HL-60/S4 treated with phorbol 12-myristate 13-acetate at 8.2 ng/mL for 4 days and 3 days (cell line): ENCODE measurements at regions not wholly inside any gene's neighbourhood (a gene's known extent, or its start where the extent isn't known, plus 50 kb on each side); places are given as distances from the start of the nearest gene placed in this dataset.

Experiments
- in situ Hi-C: fragments of 300-500 bp; cut with MboI; formaldehyde crosslinking; loops from 2 replicates; pipeline ENCODE4 v1.15.0; 2022; ENCODE audit warnings: low sequenced_read_pairs

DNA sequence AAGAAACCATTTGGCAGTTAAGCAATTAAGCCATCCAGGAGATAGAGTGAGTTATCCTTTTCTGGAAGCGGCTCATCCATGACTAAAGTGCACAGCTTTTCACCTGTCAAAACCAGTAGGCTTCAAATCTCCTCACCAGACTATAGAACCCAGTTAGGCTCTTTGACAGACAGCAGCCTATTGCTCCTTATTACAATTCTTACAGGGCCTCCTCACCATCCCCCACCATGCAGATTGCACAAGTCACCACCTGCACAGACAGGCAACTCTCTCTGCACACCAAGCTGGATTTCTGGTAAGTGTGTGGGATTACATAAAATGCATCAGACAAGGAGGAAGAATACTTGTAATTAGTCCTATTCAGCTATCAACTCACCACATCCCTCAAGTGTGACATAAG lies 301.6 kb downstream of the SNX13 start:
- in situ Hi-C loops = no loop called here

DNA sequence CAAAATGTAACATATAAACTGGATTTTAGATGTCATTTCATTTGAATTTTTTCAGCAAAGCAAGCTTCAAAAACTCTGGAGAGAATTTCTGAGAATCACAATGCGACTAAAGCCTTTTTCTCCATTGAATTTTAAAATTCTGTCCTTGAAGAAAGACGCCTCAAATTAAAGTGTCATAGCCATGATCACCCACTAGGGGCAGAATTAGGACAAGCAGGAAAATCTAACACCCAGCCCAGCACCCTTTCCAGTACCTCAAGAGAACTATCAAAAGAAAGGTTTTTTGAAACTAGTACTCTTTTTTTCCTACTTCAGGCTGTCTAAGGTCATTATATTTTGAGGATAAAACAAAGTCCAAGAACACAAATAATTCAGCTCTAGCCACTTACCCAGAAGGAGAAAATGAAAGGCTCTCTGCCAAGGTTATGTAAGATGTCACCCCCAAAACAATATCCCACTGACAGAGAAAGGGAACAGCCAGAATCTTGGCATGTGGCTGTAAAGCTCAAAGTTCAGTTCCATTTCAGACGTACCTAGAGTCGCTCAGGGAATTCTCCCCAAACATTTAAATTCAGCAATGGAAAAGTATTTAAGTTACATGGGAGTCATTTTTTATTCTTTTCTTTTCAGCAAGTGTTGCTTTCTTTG lies 299.4 kb downstream of the SNX13 start:
- in situ Hi-C loops = no loop called here

DNA sequence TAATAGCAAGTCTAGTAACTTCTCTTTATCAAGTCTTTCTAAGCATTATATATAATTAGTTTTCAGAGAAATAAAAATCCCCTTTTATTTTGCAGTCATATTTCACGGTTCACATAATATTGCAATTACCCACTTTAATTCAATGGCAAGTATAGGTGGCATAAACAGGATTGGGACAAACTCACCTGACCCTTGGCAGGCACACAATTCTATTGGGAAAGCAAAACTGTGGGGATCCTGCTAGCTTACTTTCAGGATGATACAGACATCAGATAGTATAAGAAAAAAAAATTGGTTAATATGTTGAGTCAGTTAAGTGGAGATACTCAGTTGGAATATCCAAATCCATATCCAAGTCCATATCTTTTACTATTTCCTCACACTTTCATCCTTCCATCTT lies 294.8 kb downstream of the SNX13 start:
- in situ Hi-C loops = no loop called here

DNA sequence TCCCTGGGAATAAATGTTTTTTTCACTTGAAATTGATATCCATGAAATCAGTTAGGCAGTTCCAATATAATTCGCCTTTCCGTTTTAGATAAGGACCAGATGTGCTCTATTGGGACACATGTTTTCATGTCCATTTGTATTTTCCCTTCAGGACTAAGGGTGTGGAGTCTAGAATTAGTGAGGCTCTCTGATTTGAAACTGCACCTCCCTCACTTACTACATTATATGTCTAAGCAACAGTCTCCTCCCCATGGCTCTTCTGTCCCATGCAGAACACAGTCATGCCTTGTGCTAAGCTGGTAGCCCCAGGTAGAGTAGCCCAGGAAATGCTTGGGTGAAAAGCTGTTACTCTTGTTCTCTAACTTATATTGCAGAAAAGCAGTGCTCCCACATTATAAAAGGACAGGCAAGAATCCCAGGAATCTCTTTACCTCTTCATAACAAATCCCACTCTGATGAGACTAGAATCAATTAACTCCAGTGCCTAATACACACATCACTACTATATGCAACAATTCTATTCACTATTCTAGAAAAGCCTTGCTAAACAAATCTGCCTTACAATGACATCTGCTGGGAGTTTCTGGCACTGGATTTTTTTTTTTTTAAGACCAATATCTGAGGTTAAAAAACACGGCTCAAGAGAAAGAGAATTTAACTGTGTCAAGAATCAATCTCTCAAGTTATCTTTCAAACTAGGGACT lies 293.9 kb downstream of the SNX13 start:
- in situ Hi-C loops = no loop called here

DNA sequence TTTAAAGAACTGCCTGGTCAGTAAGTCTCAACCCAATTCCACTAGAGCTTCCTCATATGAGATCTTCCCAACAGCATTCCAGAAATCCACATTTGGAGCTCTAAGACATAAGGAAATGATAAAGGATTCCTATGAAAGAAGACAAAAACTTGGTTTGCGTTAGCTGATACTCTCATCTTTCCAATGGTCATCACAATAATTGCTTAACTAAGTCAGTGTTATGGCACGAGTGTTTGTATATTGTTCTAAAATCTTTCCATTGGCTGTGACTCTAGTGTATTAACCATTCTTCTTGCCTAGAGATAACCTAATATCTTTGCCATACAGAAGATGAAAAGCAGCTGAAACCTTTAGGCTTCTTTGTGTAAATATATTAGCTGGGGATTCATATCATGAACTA lies 289.0 kb downstream of the SNX13 start:
- in situ Hi-C loops = no loop called here

DNA sequence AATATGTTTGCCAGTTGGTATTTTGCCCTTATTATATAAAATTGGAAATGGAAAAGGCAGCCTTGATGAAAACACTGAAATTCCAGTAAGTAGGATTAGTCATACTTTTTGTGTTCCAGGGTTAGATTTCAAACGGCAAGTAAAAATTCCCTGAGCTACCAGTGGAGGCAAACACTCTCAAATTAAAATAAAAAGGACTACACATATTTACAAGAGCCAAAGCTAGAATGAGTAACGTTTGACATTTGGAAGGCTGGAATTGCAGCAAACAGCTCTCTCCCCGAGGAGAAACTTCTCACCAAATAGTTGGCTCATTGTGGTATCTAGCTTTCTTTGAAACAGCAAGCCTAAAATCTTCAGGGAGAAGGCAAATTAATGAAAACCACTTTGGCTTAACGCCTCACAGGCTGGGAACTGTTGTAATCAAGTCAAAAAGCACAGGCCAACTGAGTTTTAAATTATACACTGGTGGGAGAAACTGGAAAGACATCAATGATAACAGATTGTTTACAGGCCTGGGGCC lies 288.4 kb downstream of the SNX13 start:
- in situ Hi-C loops = no loop called here

DNA sequence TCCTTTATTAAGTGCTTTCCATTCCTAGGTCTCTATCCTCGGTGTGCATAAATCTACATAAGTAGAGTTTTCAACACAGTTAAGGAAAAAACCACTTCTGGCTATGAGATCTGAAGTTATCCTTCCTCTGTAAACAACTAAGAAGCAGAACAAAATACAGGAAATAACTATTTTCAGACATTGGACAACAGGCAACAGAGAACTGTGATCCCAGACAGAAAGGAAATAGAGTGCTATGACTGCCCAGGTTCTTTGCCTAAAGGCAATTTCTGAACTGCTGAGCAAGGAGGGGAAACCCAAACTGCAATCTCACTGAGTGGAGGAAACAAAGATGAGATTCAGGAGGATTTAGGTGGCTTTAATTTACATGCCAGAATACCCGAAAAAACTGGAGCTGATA lies 285.4 kb downstream of the SNX13 start:
- in situ Hi-C loops = no loop called here

DNA sequence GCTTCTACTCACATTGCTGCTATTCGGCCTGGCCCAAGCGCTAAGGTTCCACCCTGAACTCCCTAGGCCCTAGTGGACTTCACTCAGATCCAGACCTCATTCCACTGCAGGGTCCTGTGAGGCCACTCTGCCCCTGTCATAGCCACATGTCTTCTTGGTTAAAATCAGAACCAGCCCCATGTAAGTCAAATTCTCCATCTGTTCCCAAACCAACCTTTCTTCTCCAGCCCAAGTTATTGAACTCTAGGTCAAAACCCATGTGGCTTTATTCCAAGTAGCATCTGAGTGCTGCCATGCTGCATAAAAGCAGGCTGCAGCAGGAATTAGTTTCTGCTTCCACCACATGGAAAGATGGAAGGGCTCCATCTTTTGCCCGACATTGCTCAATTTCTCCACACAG lies 281.2 kb downstream of the SNX13 start:
- in situ Hi-C loops = no loop called here

DNA sequence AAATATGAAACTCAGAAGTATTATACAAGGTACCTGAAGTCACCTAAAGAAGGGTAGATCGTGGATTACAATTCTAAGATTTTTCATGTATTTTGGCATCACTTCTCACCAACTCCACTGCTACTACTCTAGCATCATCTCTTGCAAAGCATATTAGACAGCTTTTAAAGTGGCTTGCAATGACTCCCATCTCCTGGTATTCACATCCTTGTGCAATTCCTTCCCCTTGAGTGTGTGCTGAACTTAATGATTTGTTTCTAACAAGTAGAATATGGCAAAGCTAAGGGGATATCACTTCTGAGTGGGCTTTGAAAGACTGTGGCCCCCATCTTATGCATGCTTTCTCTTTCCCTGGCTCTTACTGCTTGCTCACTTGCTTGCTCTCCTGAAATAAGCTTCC lies 280.2 kb downstream of the SNX13 start:
- in situ Hi-C loops = no loop called here

DNA sequence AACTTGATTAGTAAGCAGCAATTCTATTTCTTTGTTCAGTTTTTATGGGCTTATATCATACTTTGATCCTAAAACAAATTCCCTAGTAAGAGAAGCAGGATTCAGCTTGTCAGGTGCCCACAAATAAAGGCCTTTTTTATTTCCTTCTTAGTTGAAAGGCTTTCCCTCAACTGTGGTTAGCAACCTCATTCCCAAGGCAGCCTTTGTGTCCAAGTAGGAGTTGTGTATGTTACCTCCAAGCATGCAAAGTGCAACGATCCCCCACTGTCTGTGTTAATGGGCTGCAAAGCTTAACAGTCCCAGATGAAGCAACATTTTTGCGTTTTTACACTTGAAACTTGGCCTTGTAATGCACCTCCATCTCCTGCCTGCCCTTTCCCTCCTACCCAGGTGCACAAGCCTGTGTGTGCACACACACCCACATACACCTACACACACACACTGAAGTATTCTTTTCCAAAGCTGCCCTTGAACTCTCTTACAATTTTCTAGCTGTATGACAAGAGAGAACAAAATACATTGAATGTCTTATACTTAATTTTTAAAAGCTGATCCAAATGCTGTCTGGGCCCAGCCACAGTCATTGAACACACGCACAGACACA lies 278.2 kb downstream of the SNX13 start:
- in situ Hi-C loops = no loop called here

DNA sequence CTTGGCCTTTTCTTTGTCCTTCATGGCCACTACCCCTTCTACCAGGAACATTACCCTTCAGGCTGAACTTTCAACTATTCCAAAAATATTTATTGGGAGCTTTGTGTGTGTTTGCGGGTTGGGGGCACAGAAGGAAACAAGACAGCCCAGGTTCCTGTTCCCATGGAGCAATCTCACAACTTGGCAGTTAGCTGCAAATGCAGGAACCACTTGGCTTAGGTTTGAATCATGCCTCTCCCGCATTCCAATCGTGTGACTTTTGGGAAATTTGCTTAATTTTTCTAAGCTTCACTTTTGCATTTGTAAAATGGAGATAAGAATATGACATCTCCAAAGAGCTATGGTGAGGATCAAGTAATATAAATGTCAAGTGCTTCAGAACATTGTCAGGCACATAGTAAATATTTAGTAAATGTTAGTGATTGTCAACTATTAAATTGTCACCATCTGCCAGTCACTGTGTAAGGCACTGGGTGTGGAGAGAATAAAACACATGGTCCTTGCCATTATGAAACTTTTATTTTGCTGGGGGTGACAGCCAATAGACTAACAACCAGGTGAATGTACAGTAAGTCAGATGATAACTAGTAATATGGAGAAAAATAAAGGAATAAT lies 277.1 kb downstream of the SNX13 start:
- in situ Hi-C loops = no loop called here

DNA sequence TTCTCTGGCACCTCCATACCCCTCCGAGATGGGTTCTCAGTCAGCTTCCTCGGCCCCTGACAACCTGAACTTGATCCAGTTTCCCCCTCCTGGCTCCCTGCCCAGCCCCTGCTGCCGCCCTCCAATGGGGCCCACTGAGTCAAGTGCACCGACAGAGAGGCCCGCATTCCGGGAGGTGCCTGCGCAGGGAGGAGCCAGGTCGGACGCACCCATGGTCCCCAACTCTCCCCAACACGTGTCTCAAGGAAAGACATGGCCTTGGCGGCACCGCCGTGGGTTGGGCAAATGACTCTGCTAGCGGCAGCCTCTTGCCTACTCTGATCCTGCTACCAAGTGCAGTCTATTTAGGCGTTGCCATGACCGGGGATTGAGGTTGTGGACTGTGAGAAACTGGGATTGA lies 275.3 kb downstream of the SNX13 start:
- in situ Hi-C loops = no loop called here

DNA sequence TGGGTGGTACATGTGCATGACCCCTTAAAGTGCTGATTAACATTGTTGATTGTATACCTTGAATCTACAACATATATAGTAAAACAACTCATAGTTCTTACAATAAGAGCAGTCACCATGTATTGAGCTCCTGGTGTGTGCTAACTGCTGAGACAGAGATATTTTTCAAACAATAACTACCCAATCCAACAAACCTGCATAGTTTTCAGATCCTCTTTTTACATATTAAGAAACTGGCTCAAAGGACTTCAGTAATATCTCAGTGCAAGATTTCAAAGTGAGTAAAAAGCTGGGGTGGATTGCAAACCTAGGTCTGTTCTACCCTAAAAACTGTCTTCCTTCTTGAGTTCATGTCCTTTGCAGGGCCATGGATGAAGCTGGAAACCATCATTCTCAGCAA lies 272.2 kb downstream of the SNX13 start:
- in situ Hi-C loops = no loop called here

DNA sequence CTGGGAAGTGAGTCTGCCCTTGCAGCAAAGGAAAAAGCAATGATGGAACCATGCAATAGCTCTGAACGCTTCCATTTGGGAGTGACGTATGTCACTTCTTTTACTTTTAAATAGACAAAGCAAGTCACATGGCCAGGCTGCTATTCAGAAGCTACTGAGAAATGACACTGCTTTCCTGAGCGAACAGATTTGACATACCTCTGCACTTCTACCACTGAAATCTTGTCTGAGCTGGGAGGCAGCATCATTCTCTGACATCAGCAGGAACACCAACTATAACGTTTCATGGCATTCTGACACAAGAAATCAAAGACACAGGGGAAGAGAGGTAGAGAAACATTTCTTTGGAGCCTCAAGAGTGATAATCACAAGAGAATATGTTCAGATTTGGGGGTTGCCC lies 271.1 kb downstream of the SNX13 start:
- in situ Hi-C loops = no loop called here

DNA sequence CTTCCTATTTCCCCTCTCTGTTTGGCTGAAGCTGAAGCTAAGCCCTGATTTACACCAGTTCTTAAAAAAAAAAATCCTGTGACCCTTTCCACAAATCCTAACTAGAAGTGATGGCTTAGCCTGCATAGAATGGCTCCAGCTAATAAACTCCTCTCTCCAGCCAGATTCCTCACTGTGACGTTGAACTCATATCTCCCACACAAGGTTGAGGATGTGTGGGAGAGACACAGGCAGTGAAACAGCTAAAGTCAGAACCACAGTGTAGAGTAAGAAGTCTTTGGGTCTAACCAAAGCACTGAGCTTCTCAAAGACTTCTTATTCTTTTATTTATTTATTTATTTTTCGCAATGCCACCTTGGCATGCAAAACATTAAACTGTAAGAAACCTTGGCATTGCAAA lies 268.3 kb downstream of the SNX13 start:
- in situ Hi-C loops = no loop called here

DNA sequence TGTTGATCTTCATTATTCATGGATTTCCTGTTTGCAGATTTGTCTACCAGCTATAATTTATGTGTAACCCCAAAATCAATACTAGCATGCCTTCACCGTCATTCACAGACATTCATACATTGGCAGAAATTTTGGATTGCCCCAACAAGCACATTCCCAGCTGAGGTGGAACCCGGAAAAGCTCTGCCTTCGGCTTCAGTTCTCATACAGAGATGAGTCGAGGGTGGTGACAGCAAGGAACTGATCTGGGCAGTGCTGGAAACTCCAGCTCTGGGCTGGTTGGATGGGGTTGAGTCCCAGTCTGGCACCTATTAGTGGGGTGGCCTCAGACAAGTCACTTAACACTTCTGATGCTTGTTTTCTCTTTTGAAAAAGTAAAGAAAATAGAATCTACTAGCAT lies 267.5 kb downstream of the SNX13 start:
- in situ Hi-C loops = no loop called here

DNA sequence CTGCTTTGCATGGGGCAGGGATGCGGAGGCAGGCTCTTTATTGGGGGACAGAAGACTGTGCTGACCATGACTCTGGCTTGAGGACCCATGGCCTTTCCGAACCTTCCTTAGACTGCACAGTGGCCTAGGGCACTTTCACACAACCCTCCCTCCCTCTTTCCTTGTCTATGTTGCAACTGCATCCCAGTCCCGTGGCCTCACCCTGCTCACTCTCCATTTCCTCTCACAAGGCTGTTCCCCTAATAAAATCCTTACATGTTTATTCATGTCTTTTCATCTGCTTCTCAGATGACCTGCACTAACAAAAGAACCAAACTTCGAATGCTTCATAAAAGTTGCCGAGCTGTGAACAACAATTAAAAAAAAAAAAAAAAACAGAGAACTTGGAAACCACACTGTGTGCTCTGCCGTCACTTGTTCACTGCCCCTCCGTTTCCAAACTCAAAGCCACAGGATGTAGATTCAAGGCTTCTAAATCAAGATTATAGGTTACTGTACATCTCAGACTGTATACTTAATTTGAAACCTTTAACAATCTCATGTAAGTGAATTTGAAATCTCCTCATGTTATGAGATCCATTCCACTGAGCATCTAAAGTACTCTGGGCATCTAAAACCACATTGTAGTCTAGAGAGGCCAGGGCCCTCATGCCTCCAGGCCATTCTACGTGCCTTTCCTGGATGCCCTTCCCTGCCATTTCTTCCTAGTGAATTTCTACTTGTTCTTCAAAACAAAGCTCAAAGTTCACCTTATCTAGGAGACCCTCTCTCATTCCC lies 265.9 kb downstream of the SNX13 start:
- in situ Hi-C loops = no loop called here

DNA sequence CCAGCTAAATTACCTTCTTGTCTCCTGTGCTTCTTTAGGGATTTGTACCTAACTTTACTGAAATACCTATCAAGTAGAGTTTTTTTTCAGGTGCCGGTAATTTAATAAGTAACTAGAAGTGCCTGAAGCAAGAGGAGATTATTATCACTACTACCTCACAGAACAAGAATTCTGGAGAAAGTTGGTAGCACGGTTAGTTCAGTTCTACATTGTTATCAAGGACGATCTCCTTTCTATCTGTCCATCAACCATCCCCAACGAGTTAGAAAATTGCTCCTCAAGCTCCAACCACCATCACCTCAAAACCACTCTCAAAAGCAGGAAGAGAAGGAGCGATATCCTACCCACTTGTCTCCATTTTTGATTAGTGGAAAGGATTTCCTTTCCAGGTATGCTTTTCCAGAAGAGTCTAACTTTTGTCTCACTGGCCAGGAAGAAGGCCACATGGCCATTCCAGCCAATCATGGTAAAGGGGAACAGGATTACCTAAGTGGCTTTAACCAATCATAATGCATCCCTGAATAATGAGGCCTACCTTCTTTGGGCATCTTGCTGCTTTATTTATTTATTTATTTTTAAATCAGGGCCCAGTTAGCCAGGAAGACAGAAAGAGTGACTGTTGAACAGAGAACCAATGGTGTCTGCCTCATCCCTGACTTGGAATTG lies 265.2 kb downstream of the SNX13 start:
- in situ Hi-C loops = loop anchor here (25.0 kb wide), 1 partner anchor 662 kb away; no protein-coding TSS in a partner anchor

DNA sequence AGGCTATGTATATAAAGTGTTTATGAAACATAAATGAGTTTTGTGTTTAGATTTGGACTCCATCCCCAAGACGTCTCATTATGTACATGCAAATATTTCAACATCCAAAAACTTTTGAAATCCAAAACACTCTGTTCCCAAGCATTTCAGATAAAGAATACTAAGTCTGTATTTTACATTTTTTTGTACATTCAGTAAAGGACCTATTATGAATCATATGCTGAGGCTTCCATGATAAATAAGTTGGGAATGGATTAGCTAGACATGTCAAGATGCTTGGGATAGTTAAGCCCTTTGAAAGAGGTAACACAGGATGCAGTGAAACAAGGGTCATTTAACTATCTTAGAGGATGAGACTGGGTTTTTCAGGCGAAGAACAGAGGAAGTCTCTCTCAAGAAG lies 262.9 kb downstream of the SNX13 start:
- in situ Hi-C loops = loop anchor here (25.0 kb wide), 1 partner anchor 660 kb away; no protein-coding TSS in a partner anchor

DNA sequence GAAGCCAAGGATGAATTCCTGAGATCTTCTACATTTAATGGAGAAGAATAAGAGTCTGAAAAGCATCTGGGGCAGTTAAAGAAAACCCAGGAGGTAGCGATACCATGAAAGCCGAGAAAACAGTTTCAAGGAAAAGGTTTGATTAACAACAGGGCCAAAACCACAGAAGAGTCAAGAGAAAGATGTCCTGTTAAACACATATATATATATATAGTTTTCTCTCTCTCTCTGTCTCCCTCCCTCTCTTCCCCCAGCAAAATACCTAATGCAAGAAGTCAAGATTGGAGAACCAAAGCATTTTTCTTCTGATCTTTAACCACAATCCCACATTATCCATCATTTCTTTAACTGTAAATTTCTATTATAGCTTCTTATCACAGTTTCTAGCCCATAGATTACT lies 261.4 kb downstream of the SNX13 start:
- in situ Hi-C loops = loop anchor here (25.0 kb wide), 1 partner anchor 658 kb away; no protein-coding TSS in a partner anchor
